ENCODE measurements at regions not wholly inside any gene's neighbourhood (a gene's known extent, or its start where the extent isn't known, plus 50 kb on each side); places are given as distances from the start of the nearest gene placed in this dataset.

- TF ChIP-seq CTCF (IDR thresholded peaks at IDR 0.05; ENCODE audit: low read depth, low read length) (no peak), POLR2A (IDR thresholded peaks at IDR 0.05; ENCODE audit: extremely low read depth, insufficient read length) (no peak)
Measured at GRCh38 chr4:74546057-74546456, 101.1 kb downstream of the AREG start.
